ENCODE measurements at regions not wholly inside any gene's neighbourhood (a gene's known extent, or its start where the extent isn't known, plus 50 kb on each side); places are given as distances from the start of the nearest gene placed in this dataset.

- ATAC-seq (replicated peaks) = no peak
- Mint-ChIP-seq H3K9me3 (peaks cover 0 to 2% of the 10 kb centered on the region in 2 donors), H3K4me3 (no peak overlapping the region), H3K4me1 (no peaks in the 10 kb centered on the region), H3K36me3 (no peaks in the 10 kb centered on the region), H3K27ac (no peak overlapping the region), H3K27me3 (peaks cover 27 to 34% of the 10 kb centered on the region in 2 donors)
- no peak for DNase-seq
Observed at GRCh38 chr3:150210461-150211110, 197.5 kb upstream of the TSC22D2 start.

- ATAC-seq (replicated peaks) (no peak), DNase-seq (no peak)
- H3K36me3 Mint-ChIP-seq = no peaks in the 10 kb centered on the region
- no peaks in the 10 kb centered on the region for H3K9me3 Mint-ChIP-seq
- peaks cover 14 to 17% of the 10 kb centered on the region in 2 donors for H3K27me3 Mint-ChIP-seq
- H3K4me1 Mint-ChIP-seq = no peaks in the 10 kb centered on the region
- H3K4me3 Mint-ChIP-seq = no peak overlapping the region
- no peak overlapping the region for H3K27ac Mint-ChIP-seq
Observed at GRCh38 chr3:150203273-150203672, 204.8 kb upstream of the TSC22D2 start.

DNA sequence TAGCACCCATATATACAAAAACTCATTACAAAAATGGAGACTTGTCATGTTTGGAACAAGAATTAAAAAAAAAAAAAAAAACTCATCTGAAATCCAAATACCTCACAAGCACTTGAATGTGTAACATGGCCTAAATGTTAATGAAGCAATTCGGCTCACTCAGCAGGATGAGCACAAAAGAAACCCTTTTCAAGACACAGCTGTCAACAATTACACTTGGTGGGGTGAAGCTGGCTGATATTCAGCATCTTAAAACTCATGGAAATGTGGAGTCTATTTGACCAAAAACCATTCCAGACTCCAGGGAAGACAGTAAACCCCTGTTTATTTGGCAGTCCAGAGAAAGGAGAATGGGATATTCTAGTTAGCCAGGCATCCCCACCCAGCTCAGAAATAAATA is 205.4 kb upstream of the TSC22D2 start:
- H3K4me1 Mint-ChIP-seq = no peaks in the 10 kb centered on the region
- ATAC-seq (replicated peaks) (no peak), DNase-seq (no peak)
- H3K36me3 Mint-ChIP-seq = no peaks in the 10 kb centered on the region
- no peaks in the 10 kb centered on the region for H3K9me3 Mint-ChIP-seq
- H3K4me3 Mint-ChIP-seq = no peak overlapping the region
- H3K27me3 Mint-ChIP-seq = peaks cover 12 to 20% of the 10 kb centered on the region in 2 donors
- H3K27ac Mint-ChIP-seq = no peak overlapping the region

DNA sequence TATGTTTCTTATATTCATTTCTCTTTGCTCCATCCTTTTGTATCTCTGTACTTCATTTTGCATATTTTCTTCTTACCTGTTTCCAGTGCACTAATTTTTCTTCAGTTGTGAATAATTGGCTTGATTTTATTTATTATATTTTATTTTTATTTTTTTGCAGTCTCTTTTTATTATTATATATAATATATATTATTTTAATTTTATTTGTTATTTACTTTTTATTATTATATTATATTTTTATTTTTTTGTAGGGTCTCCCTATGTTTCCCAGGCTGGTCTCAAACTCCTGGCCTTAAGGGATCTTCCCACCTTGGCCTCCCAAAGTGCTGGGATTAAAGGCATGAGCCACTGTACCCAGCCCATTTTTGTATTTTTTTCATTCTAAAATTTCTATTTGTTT is 213.1 kb upstream of the TSC22D2 start:
- Mint-ChIP-seq H3K9me3 (peaks cover under 1 to 1% of the 10 kb centered on the region in 2 donors), H3K27ac (no peak overlapping the region), H3K27me3 (peaks cover 11 to 28% of the 10 kb centered on the region in 2 donors), H3K4me1 (no peaks in the 10 kb centered on the region), H3K4me3 (no peak overlapping the region), H3K36me3 (no peaks in the 10 kb centered on the region)
- ATAC-seq (replicated peaks) (no peak), DNase-seq (no peak)

DNA sequence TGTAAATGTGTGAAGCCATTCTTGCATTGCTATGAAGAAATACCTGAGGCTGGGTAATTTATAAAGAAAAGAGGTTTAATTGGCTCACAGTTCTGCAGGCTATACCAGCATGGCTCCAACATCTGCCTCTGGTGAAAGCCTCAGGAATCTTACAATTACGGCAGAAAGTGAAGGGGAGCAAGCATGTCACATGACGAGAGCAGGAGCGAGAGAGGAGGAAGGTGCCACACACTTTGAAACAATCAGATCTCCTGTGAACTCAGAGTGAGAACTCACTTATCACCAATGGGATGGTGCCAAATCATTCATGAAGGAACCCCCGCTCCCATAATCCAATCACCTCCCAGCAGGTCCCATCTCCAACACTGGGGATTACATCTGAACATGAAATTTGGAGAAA is 213.6 kb upstream of the TSC22D2 start:
- Mint-ChIP-seq H3K4me3 (no peak overlapping the region), H3K9me3 (peaks cover 3 to 6% of the 10 kb centered on the region in 2 donors), H3K4me1 (no peaks in the 10 kb centered on the region), H3K27me3 (peaks cover 11 to 33% of the 10 kb centered on the region in 2 donors), H3K36me3 (no peaks in the 10 kb centered on the region), H3K27ac (no peak overlapping the region)
- no peak for DNase-seq
- ATAC-seq (replicated peaks) = no peak

DNA sequence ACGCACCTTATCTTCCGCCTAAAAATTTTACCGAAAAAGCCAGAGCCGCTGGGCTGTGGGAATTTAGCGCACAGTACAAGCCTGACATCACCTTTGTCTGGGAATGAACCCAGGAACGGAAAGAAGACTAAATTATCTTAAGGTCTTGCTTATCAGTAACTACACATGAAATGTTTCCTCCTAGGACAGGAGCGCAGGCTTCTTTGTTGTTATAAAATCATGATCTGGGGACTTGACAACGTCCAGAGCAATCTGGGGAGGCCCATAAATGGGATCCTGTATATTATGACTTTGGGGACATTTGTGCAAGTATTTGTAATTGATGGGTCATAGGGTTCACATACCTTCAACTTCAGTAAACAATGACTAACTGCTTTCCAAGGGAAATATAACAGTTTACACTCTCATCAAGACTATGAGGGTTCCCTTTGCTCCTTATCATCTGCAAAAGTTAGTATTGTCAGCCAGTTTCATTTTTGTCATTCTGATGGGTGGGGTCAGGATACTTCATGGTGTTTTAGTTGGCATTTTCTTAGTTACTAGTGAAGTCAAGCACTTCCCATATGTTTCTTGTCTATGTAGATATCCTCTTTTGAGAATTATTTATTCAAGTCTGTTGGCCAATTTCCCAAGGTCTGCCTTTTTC is 213.9 kb upstream of the PFN2 start:
- H3K27me3 Mint-ChIP-seq = peaks cover 18 to 34% of the 10 kb centered on the region in 2 donors
- H3K9me3 Mint-ChIP-seq = peaks cover 6 to 7% of the 10 kb centered on the region in 2 donors
- no peaks in the 10 kb centered on the region for H3K36me3 Mint-ChIP-seq
- no peak overlapping the region for H3K27ac Mint-ChIP-seq
- H3K4me3 Mint-ChIP-seq = no peak overlapping the region
- no peak for DNase-seq
- no peak for ATAC-seq (replicated peaks)
- no peaks in the 10 kb centered on the region for H3K4me1 Mint-ChIP-seq

DNA sequence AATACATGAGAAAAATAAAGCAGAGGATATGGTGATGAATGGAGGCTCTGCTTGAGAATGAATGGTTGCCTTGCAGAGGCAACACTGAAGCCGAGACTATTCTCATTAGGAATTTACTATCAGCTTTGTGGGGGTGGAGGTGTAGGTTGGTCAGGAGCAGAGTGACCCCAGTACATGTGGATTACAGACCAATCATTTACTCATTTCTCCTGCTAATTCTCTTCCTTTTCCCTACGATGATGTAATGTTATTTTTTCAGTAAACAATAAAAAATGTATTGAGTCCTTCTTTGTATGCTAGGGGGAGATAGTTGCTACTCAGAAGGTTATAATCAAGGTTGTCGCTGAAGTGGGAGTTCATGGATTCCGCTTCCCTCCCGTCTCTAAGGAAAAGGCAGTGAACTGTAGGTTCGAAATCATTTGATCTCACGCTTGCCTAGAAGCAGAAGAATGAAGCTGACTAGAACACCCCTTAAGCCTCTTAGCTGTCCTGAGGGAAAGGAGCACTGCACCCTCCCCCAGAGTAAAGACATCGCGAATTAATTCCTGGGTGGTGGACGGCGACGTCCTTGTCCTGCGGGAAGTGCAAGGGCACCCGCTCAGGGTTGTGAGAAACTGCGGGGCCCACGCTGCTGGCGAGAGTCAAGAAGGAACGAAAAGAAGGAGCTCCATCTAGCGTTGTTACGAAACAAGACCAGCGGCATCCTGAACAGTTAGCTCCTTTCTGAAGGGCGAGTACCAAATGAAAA is 213.2 kb upstream of the PFN2 start:
- H3K27me3 Mint-ChIP-seq = peaks cover 18 to 33% of the 10 kb centered on the region in 2 donors
- H3K36me3 Mint-ChIP-seq = no peaks in the 10 kb centered on the region
- DNase-seq (peak; percentile 29), ATAC-seq (replicated peaks) (peak; percentile 85 to 91)
- H3K4me1 Mint-ChIP-seq = no peaks in the 10 kb centered on the region
- no peak overlapping the region for H3K4me3 Mint-ChIP-seq
- H3K9me3 Mint-ChIP-seq = peaks cover 2 to 5% of the 10 kb centered on the region in 2 donors
- no peak overlapping the region for H3K27ac Mint-ChIP-seq

DNA sequence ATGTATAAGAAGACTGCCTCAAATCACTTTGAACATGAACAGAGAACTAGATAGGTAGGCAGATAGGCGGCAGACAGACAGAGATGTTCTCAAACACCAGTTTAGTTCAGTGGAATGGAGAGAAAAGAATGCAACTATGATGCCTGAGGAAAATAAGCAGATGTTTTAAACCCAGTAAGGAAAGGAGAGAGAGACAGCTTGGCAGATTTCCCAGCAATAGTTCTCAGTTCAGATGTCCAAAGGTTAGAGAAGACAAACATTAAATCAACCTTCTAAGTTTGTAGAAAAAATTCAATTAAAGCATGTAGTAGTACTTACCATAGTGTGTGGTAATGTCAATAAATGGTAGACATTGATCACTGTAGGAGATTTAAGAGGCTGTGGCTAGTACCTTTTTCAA is 209.6 kb upstream of the PFN2 start:
- H3K36me3 Mint-ChIP-seq = no peaks in the 10 kb centered on the region

GRCh38 chr3:150179330-150179729 is 208.6 kb upstream of the PFN2 start:
- no peak for ATAC-seq (replicated peaks)

More for the DNA sequence above, 209.6 kb upstream of the PFN2 start:
- ATAC-seq (replicated peaks) (no peak), DNase-seq (no peak)
- no peak overlapping the region for H3K27ac Mint-ChIP-seq
- no peaks in the 10 kb centered on the region for H3K4me1 Mint-ChIP-seq
- no peak overlapping the region for H3K4me3 Mint-ChIP-seq
- no peaks in the 10 kb centered on the region for H3K9me3 Mint-ChIP-seq
- peaks cover 9 to 34% of the 10 kb centered on the region in 2 donors for H3K27me3 Mint-ChIP-seq

DNA sequence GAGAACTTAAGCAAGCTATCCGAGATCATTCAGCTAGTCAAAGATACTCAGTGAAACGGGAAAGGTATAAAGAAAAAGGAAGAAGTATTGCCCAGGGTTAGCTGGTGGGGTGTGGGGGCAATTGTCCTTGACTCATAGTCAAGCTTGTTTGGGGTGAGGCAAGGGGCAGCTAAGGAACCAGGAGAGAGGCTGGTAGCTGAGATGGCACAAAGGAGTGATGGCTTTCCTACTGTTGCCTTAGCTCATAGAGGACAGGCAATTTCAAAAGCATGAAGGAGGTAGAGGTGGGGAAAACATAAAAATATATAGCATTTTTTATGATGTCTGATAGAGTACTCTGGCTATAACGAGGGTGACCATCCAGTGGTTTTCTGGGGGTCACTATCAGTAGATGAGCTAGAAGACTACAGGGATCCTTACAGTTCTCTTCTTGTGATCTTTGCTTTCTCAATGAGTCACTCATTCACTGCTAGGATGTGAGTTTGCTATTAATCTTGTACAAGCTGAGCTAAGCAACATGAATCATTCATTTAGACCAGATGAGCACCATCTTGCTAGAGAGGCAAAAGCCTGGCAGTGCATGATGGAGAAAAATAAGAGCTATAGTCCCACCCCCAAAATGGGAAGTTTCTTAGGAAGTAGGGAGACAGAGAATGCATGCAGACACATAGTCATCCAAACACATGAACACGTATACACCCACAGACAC is 207.1 kb upstream of the PFN2 start:
- Mint-ChIP-seq H3K4me3 (no peak overlapping the region), H3K27me3 (peaks cover 8 to 45% of the 10 kb centered on the region in 2 donors), H3K4me1 (no peaks in the 10 kb centered on the region), H3K27ac (no peak overlapping the region), H3K9me3 (no peaks in the 10 kb centered on the region), H3K36me3 (no peaks in the 10 kb centered on the region)
- ATAC-seq (replicated peaks) (no peak), DNase-seq (no peak)

More at GRCh38 chr3:150179330-150179729, 208.6 kb upstream of the PFN2 start:
- no peaks in the 10 kb centered on the region for H3K4me1 Mint-ChIP-seq
- H3K4me3 Mint-ChIP-seq = no peak overlapping the region
- DNase-seq = no peak
- H3K36me3 Mint-ChIP-seq = no peaks in the 10 kb centered on the region
- H3K27me3 Mint-ChIP-seq = peaks cover 8 to 42% of the 10 kb centered on the region in 2 donors
- H3K27ac Mint-ChIP-seq = no peak overlapping the region
- no peaks in the 10 kb centered on the region for H3K9me3 Mint-ChIP-seq

DNA sequence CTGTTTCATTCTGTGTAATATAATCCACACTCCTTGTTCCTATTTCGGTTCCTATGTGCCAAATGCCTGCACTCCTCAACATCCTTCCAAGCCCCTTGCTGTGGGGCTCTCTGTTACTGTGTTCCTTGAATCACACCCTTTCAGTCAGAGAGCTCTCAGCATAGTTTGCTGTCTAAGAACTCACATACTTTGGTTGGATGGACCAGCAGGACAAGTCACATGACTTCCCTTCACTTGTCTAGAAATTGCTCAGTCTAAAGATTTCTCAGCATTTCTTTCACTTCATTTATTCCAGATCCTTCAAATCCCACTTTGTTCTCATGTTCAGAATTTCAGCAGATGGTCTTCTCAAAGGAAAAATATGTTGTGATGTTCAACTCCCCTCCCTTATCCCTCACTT is 203.5 kb upstream of the PFN2 start:
- no peak overlapping the region for H3K27ac Mint-ChIP-seq
- H3K36me3 Mint-ChIP-seq = no peaks in the 10 kb centered on the region
- DNase-seq (no peak), ATAC-seq (replicated peaks) (no peak)
- H3K27me3 Mint-ChIP-seq = peaks cover 4 to 24% of the 10 kb centered on the region in 2 donors
- H3K9me3 Mint-ChIP-seq = no peaks in the 10 kb centered on the region
- no peak overlapping the region for H3K4me3 Mint-ChIP-seq
- no peaks in the 10 kb centered on the region for H3K4me1 Mint-ChIP-seq

DNA sequence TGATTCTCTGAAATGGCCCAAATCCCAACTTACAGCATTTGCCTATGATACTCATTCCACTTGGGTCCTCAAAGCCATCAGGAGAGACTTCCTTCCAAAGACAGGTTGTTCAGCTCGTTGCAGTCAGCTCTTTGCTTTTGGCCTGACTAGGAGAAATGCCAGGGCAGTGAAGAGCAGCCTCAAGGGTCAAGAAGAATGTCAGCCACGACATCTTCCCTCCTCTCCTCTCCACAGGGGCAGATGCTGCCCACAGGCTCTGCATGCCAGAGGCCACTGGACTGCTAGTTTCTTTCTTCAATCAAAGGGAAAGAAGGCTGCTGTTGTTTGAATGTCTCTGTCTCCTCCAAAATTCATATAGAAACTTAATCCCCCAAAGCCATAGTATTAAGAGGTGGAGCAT is 201.7 kb upstream of the PFN2 start:
- DNase-seq = no peak
- H3K27me3 Mint-ChIP-seq = peaks cover 4 to 18% of the 10 kb centered on the region in 2 donors
- no peaks in the 10 kb centered on the region for H3K9me3 Mint-ChIP-seq
- H3K4me3 Mint-ChIP-seq = no peak overlapping the region
- no peaks in the 10 kb centered on the region for H3K4me1 Mint-ChIP-seq
- H3K36me3 Mint-ChIP-seq = no peaks in the 10 kb centered on the region
- H3K27ac Mint-ChIP-seq = no peak overlapping the region
- ATAC-seq (replicated peaks) = no peak

- ATAC-seq (replicated peaks) (no peak), DNase-seq (no peak)
- Mint-ChIP-seq H3K27ac (no peak overlapping the region), H3K27me3 (peaks cover 4 to 22% of the 10 kb centered on the region in 2 donors), H3K9me3 (no peaks in the 10 kb centered on the region), H3K4me1 (no peaks in the 10 kb centered on the region), H3K4me3 (no peak overlapping the region), H3K36me3 (no peaks in the 10 kb centered on the region)
Observed at GRCh38 chr3:150170852-150171520, 200.3 kb upstream of the PFN2 start.

All from stimulated activated naive B cell treated with anti-CD40 and anti-IgM and Interleukin-4, amounts not matched to agents 10 μg/mL and 1 μg/mL and 100 μg/mL, for 72 hours (primary cell).